ENCODE measurements at regions not wholly inside any gene's neighbourhood (a gene's known extent, or its start where the extent isn't known, plus 50 kb on each side); places are given as distances from the start of the nearest gene placed in this dataset.
A peak's percentile ranks its signal among the peaks of the same experiment; 100 is the strongest.
"Not testable (repeated sequence)": the region's sequence is repeated elsewhere in the genome, so short reads cannot be mapped to it uniquely, and the experiment has no call there.

DNA sequence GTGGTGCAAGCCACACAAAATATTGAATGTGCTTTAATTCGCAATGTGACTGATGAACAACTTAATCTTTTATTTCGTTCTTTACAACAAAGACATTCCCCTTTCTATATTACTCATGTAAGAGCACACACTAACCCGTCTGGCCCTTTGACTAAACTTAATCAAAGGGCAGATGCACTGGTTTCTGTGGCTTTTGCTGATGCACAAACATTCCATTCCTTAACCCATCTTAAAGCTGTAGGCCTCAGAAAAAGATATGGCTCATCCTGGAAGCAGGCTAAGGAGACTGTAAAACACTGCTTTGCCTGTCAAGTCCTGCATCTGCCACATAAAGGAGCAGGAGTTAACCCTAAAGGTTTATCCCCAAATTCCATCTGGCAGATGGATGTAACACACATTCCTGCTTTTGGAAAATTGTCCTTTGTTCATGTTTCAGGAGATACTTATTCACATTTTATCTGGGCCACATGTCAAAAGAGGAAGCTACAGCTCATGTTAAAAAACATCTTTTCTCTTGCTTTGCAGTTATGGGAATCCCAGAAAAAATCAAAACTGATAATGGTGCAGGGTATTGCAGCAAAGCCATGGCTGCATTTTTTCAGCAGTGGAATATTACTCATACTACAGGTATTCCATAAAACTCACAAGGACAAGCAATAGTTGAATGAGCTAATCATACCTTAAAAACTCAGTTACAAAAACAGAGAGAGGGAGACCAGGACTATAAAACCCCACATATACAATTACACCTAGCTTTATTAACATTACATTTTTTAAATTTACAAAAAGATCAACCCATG lies 137.2 kb downstream of the AHSP start:
- ATAC-seq (ENCODE audit: low read depth) = peak; percentile 97
- TF ChIP-seq, protein P1, sequence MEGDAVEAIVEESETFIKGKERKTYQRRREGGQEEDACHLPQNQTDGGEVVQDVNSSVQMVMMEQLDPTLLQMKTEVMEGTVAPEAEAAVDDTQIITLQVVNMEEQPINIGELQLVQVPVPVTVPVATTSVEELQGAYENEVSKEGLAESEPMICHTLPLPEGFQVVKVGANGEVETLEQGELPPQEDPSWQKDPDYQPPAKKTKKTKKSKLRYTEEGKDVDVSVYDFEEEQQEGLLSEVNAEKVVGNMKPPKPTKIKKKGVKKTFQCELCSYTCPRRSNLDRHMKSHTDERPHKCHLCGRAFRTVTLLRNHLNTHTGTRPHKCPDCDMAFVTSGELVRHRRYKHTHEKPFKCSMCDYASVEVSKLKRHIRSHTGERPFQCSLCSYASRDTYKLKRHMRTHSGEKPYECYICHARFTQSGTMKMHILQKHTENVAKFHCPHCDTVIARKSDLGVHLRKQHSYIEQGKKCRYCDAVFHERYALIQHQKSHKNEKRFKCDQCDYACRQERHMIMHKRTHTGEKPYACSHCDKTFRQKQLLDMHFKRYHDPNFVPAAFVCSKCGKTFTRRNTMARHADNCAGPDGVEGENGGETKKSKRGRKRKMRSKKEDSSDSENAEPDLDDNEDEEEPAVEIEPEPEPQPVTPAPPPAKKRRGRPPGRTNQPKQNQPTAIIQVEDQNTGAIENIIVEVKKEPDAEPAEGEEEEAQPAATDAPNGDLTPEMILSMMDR (IDR thresholded peaks at IDR 0.05; ENCODE audit: poor library complexity, severe bottlenecking) = no peak

DNA sequence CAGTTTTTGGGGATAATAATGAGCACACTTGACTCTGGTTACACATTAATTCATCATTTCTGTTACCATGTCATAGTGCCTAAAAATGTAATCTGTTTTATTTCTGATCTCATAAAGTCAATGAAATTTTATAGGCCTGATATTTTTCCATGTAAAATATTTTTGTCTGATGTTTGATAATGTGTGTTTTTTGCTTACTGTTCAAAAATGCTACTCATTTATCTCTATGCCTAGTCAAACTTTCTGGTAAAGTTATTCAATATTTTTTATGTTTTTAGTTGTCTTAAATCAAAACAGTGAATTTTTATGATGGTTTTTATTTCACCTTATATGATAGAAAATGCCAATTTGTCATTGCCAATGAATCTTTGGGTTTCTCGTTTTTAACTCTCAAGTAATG lies 147.0 kb downstream of the AHSP start:
- H3K27ac ChIP-seq (ENCODE audit: poor library complexity, severe bottlenecking) = no peak overlapping the region
- no peak for DNase-seq (ENCODE audit: low spot score)
- TF ChIP-seq, protein P1 (IDR thresholded peaks at IDR 0.05; ENCODE audit: poor library complexity, severe bottlenecking) = no peak
- no peaks in the 10 kb centered on the region for H3K9me3 ChIP-seq (ENCODE audit: severe bottlenecking)
- no peak overlapping the region for H3K4me3 ChIP-seq (ENCODE audit: severe bottlenecking)
- H3K36me3 ChIP-seq (ENCODE audit: low read depth) = no peaks in the 10 kb centered on the region
- no peaks in the 10 kb centered on the region for H3K4me1 ChIP-seq (ENCODE audit: insufficient read depth, poor library complexity, severe bottlenecking)
- ATAC-seq (ENCODE audit: low read depth) = no peak
- H3K27me3 ChIP-seq (ENCODE audit: insufficient read depth, poor library complexity, severe bottlenecking) = no peaks in the 10 kb centered on the region

More for the DNA sequence above, 137.2 kb downstream of the AHSP start:
- no peak for DNase-seq (ENCODE audit: low spot score)
- peaks cover 25% of the 10 kb centered on the region for H3K4me1 ChIP-seq (ENCODE audit: insufficient read depth, poor library complexity, severe bottlenecking)
- no peaks in the 10 kb centered on the region for H3K36me3 ChIP-seq (ENCODE audit: low read depth)
- no peaks in the 10 kb centered on the region for H3K27me3 ChIP-seq (ENCODE audit: insufficient read depth, poor library complexity, severe bottlenecking)
- no peaks in the 10 kb centered on the region for H3K9me3 ChIP-seq (ENCODE audit: severe bottlenecking)
- peak overlapping the region; percentile 92 for H3K27ac ChIP-seq (ENCODE audit: poor library complexity, severe bottlenecking)
- H3K4me3 ChIP-seq (ENCODE audit: severe bottlenecking) = no peak overlapping the region

DNA sequence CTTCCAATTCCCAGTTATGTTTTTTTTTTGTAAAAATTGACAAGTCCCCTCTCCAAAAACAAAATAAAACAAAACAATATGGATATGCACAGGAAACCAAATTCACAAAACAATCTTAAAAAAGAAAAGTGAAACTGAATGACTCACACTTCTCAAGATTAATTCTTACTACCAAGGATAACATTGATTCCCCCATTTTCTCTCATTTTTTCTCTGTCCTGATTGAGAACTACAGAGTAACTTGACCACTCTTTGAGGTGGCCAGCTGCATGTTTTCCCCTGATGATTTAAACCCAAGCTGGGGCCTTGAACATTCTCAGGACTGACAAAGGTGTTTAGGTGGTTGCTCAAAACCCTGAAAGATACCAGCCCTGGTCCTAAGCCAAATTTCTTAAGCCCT lies 149.0 kb downstream of the AHSP start:
- Histone ChIP-seq H3K4me3 (ENCODE audit: severe bottlenecking) (no peak overlapping the region), H3K36me3 (ENCODE audit: low read depth) (no peaks in the 10 kb centered on the region), H3K27me3 (ENCODE audit: insufficient read depth, poor library complexity, severe bottlenecking) (no peaks in the 10 kb centered on the region), H3K9me3 (ENCODE audit: severe bottlenecking) (no peaks in the 10 kb centered on the region), H3K27ac (ENCODE audit: poor library complexity, severe bottlenecking) (no peak overlapping the region), H3K4me1 (ENCODE audit: insufficient read depth, poor library complexity, severe bottlenecking) (no peaks in the 10 kb centered on the region)
- TF ChIP-seq, protein P1 (IDR thresholded peaks at IDR 0.05; ENCODE audit: poor library complexity, severe bottlenecking) = no peak
- DNase-seq (ENCODE audit: low spot score) (no peak), ATAC-seq (ENCODE audit: low read depth) (no peak)

DNA sequence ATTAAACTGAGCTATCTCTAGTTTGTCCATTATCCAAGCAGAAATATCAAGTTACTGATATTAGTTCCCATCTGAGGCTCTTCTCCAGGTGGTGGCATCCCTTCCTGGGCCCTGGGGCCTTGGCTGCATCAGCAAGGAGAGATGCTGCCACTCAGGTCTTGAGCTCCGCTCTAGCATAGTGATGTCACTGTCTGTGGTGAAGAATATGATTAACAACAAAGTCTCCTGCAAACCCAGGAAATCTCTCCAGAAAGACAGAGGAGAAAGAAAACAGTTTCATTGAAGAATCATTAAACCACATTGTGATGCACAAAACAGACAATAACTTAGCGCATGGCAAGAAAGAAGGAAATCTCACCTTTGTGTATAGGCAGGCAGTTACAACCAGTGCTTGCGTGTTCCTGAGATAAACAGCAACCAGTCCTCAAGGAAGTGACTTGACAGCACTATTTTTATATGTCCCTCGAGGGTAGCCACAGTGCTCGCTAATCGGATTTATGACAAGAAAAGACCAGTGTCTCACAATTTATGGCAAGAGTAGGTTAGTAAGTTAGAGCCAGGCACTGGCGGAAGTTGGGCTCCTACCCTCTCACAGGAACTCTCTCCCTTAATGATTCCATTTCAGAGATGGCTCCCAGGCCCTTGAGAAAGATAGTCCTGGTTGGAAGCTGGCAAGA lies 151.1 kb downstream of the AHSP start:
- Histone ChIP-seq H3K36me3 (ENCODE audit: low read depth) (no peaks in the 10 kb centered on the region), H3K27me3 (ENCODE audit: insufficient read depth, poor library complexity, severe bottlenecking) (no peaks in the 10 kb centered on the region), H3K27ac (ENCODE audit: poor library complexity, severe bottlenecking) (no peak overlapping the region), H3K9me3 (ENCODE audit: severe bottlenecking) (no peaks in the 10 kb centered on the region), H3K4me1 (ENCODE audit: insufficient read depth, poor library complexity, severe bottlenecking) (no peaks in the 10 kb centered on the region), H3K4me3 (ENCODE audit: severe bottlenecking) (no peak overlapping the region)
- ATAC-seq (ENCODE audit: low read depth) (no peak), DNase-seq (ENCODE audit: low spot score) (no peak)
- TF ChIP-seq, protein P1 (IDR thresholded peaks at IDR 0.05; ENCODE audit: poor library complexity, severe bottlenecking) = no peak

DNA sequence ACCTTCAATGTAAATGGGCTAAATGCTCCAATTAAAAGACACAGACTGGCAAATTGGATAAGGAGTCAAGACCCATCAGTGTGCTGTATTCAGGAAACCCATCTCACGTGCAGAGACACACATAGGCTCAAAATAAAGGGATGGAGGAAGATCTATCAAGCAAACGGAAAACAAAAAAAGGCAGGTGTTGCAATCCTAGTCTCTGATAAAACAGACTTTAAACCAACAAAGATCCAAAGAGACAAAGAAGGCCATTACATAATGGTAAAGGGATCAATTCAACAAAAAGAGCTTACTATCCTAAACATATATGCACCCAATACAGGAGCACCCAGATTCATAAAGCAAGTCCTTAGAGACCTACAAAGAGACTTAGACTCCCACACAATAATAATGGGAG lies 161.6 kb downstream of the AHSP start:
- H3K9me3 ChIP-seq (ENCODE audit: severe bottlenecking); ATAC-seq (ENCODE audit: low read depth); H3K36me3 ChIP-seq (ENCODE audit: low read depth); H3K27me3 ChIP-seq (ENCODE audit: insufficient read depth, poor library complexity, severe bottlenecking); H3K27ac ChIP-seq (ENCODE audit: poor library complexity, severe bottlenecking); H3K4me3 ChIP-seq (ENCODE audit: severe bottlenecking); H3K4me1 ChIP-seq (ENCODE audit: insufficient read depth, poor library complexity, severe bottlenecking); DNase-seq (ENCODE audit: low spot score): not testable (repeated sequence)

DNA sequence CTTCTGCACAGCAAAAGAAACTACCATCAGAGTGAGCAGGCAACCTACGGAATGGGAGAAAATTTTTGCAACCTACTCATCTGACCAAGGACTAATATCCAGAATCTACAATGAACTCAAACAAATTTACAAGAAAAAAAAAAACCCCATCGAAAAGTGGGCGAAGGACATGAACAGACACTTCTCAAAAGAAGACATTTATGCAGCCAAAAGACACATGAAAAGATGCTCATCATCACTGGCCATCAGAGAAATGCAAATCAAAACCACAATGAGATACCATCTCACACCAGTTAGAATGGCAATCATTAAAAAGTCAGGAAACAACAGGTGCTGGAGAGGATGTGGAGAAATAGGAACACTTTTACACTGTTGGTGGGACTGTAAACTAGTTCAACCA lies 164.6 kb downstream of the AHSP start:
- H3K9me3 ChIP-seq (ENCODE audit: severe bottlenecking); H3K36me3 ChIP-seq (ENCODE audit: low read depth); ATAC-seq (ENCODE audit: low read depth); DNase-seq (ENCODE audit: low spot score); H3K27me3 ChIP-seq (ENCODE audit: insufficient read depth, poor library complexity, severe bottlenecking); H3K4me3 ChIP-seq (ENCODE audit: severe bottlenecking); H3K27ac ChIP-seq (ENCODE audit: poor library complexity, severe bottlenecking); H3K4me1 ChIP-seq (ENCODE audit: insufficient read depth, poor library complexity, severe bottlenecking): not testable (repeated sequence)

Measured in RWPE2 (cell line).